MM.1S (cell line): ENCODE measurements at regions not wholly inside any gene's neighbourhood (a gene's known extent, or its start where the extent isn't known, plus 50 kb on each side); places are given as distances from the start of the nearest gene placed in this dataset.
"Not testable (repeated sequence)": the region's sequence is repeated elsewhere in the genome, so short reads cannot be mapped to it uniquely, and the experiment has no call there.

ENCODE experiments used
- DNase-seq: peaks from one replicate; pipeline ENCODE4 v3.0.0-alpha.2; 2015
- H2AFZ ChIP-seq: fragments of 300-600 bp; sonication (generic); 2 replicates; pipeline ENCODE4 v1.6.0; 2016; ENCODE audit warnings: antibody characterized with exemption, low read length
- H3F3A ChIP-seq: fragments of 300-600 bp; sonication (generic); 2 replicates; pipeline ENCODE4 v1.6.1; 2016; ENCODE audit warnings: mild to moderate bottlenecking, antibody characterized with exemption, low read length, moderate library complexity, mixed read lengths; ENCODE audit not compliant: insufficient read depth
- H3K27ac ChIP-seq: fragments of 300-600 bp; sonication (generic); 2 replicates; pipeline ENCODE4 v1.5.1; 2016; ENCODE audit warnings: mild to moderate bottlenecking, low read length
- H3K27me3 ChIP-seq: fragments of 300-600 bp; sonication (generic); replicated peaks from 2 replicates; pipeline ENCODE4 v1.6.0; 2016; ENCODE audit warnings: low read length; ENCODE audit not compliant: insufficient read depth
- H3K36me3 ChIP-seq: fragments of 300-600 bp; sonication (generic); replicated peaks from 2 replicates; pipeline ENCODE4 v1.6.1; 2016; ENCODE audit warnings: mild to moderate bottlenecking, low read length, mixed read lengths; ENCODE audit not compliant: insufficient read depth
- H3K4me1 ChIP-seq: fragments of 300-600 bp; sonication (generic); 2 replicates; pipeline ENCODE4 v1.6.1; 2016; ENCODE audit warnings: low read length, mixed read lengths
- H3K4me2 ChIP-seq: fragments of 300-600 bp; sonication (generic); 2 replicates; pipeline ENCODE4 v1.6.0; 2016; ENCODE audit warnings: low read depth, low read length
- H3K4me3 ChIP-seq: fragments of 300-600 bp; sonication (generic); 2 replicates; pipeline ENCODE4 v1.5.1; 2016; ENCODE audit warnings: low read length, mixed read lengths
- H3K79me2 ChIP-seq: fragments of 300-600 bp; sonication (generic); 2 replicates; pipeline ENCODE4 v1.6.1; 2016; ENCODE audit warnings: mixed run types, low read length, mixed read lengths
- H3K9ac ChIP-seq: fragments of 300-600 bp; sonication (generic); 2 replicates; pipeline ENCODE4 v1.6.1; 2016; ENCODE audit warnings: low read length, mixed read lengths
- H3K9me2 ChIP-seq: fragments of 300-600 bp; sonication (generic); replicated peaks from 2 replicates; pipeline ENCODE4 v1.6.1; 2016; ENCODE audit warnings: mild to moderate bottlenecking, low read length, mixed read lengths; ENCODE audit not compliant: insufficient read depth
- H3K9me3 ChIP-seq: fragments of 300-600 bp; sonication (generic); replicated peaks from 2 replicates; pipeline ENCODE4 v1.6.1; 2016; ENCODE audit warnings: mild to moderate bottlenecking, low read length, mixed read lengths; ENCODE audit not compliant: insufficient read depth
- H4K20me1 ChIP-seq: fragments of 300-600 bp; sonication (generic); 2 replicates; pipeline ENCODE4 v1.6.1; 2016; ENCODE audit warnings: mild to moderate bottlenecking, low read length, moderate library complexity, mixed read lengths; ENCODE audit not compliant: insufficient read depth
- EZH2 ChIP-seq: fragments of 300-600 bp; sonication (generic); optimal IDR thresholded peaks from 2 replicates; pipeline ENCODE3; 2017; ENCODE audit warnings: low read depth, mild to moderate bottlenecking, antibody characterized with exemption, low read length, mixed read lengths
- EZH2phosphoT487 ChIP-seq: fragments of 300-600 bp; sonication (generic); IDR thresholded peaks from 2 replicates; pipeline ENCODE4 v1.6.1; 2018; ENCODE audit warnings: antibody characterized with exemption, low read length
- TF ChIP-seq, protein P1 (sequence below): fragments of 300-600 bp; sonication (generic); IDR thresholded peaks from 2 replicates; pipeline ENCODE4 v1.5.1; 2016; ENCODE audit warnings: antibody characterized with exemption, low read length, mixed read lengths

DNA sequence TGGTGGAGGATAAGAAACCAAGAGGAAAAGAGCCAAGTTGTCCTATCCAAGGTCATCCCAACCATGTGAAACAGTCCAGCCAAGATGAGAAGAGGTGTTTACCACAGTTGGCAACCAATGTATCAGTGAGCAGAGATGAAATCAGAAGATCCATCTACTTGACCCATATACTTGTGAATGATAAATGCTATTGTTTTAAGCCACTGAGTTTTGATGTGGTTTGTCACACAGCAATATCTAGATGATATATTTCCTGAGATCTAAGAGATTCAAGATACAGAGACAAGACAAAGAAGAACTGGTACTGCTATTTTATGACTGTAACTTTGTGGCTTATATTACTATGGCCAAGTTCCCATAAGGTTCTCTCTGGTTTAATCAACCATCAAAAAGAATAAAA is 721.2 kb downstream of the MAFB start:
- H3K9me2 ChIP-seq: no peaks in the 10 kb centered on the region
- no peaks in the 10 kb centered on the region for H4K20me1 ChIP-seq
- no peaks in the 10 kb centered on the region for H3K79me2 ChIP-seq
- TF ChIP-seq, protein P1, sequence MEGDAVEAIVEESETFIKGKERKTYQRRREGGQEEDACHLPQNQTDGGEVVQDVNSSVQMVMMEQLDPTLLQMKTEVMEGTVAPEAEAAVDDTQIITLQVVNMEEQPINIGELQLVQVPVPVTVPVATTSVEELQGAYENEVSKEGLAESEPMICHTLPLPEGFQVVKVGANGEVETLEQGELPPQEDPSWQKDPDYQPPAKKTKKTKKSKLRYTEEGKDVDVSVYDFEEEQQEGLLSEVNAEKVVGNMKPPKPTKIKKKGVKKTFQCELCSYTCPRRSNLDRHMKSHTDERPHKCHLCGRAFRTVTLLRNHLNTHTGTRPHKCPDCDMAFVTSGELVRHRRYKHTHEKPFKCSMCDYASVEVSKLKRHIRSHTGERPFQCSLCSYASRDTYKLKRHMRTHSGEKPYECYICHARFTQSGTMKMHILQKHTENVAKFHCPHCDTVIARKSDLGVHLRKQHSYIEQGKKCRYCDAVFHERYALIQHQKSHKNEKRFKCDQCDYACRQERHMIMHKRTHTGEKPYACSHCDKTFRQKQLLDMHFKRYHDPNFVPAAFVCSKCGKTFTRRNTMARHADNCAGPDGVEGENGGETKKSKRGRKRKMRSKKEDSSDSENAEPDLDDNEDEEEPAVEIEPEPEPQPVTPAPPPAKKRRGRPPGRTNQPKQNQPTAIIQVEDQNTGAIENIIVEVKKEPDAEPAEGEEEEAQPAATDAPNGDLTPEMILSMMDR: no peak
- no peak for TF ChIP-seq EZH2
- no peak for TF ChIP-seq EZH2phosphoT487
- no peaks in the 10 kb centered on the region for H3K36me3 ChIP-seq
- H3K9me3 ChIP-seq: no peaks in the 10 kb centered on the region
- no peak overlapping the region for H3K4me3 ChIP-seq
- H3K4me1 ChIP-seq: no peaks in the 10 kb centered on the region
- no peak overlapping the region for H3K4me2 ChIP-seq
- no peak overlapping the region for H3K27ac ChIP-seq
- no peak overlapping the region for H2AFZ ChIP-seq
- H3F3A ChIP-seq: no peaks in the 10 kb centered on the region
- no peak overlapping the region for H3K9ac ChIP-seq
- H3K27me3 ChIP-seq: no peaks in the 10 kb centered on the region
- DNase-seq: no peak

GRCh38 chr20:39961637-39962244 is 727.3 kb downstream of the MAFB start:
- no peak overlapping the region for H3K27ac ChIP-seq
- no peaks in the 10 kb centered on the region for H3K36me3 ChIP-seq
- H4K20me1 ChIP-seq: no peaks in the 10 kb centered on the region
- no peaks in the 10 kb centered on the region for H3K9me3 ChIP-seq
- no peaks in the 10 kb centered on the region for H3F3A ChIP-seq
- no peaks in the 10 kb centered on the region for H3K79me2 ChIP-seq
- no peak for DNase-seq
- no peaks in the 10 kb centered on the region for H3K27me3 ChIP-seq
- no peaks in the 10 kb centered on the region for H3K4me1 ChIP-seq
- H2AFZ ChIP-seq: no peak overlapping the region
- no peak overlapping the region for H3K9ac ChIP-seq
- TF ChIP-seq, protein P1: no peak
- TF ChIP-seq EZH2 (no peak), EZH2phosphoT487 (no peak)
- H3K4me3 ChIP-seq: no peak overlapping the region
- no peaks in the 10 kb centered on the region for H3K9me2 ChIP-seq
- H3K4me2 ChIP-seq: no peak overlapping the region

DNA sequence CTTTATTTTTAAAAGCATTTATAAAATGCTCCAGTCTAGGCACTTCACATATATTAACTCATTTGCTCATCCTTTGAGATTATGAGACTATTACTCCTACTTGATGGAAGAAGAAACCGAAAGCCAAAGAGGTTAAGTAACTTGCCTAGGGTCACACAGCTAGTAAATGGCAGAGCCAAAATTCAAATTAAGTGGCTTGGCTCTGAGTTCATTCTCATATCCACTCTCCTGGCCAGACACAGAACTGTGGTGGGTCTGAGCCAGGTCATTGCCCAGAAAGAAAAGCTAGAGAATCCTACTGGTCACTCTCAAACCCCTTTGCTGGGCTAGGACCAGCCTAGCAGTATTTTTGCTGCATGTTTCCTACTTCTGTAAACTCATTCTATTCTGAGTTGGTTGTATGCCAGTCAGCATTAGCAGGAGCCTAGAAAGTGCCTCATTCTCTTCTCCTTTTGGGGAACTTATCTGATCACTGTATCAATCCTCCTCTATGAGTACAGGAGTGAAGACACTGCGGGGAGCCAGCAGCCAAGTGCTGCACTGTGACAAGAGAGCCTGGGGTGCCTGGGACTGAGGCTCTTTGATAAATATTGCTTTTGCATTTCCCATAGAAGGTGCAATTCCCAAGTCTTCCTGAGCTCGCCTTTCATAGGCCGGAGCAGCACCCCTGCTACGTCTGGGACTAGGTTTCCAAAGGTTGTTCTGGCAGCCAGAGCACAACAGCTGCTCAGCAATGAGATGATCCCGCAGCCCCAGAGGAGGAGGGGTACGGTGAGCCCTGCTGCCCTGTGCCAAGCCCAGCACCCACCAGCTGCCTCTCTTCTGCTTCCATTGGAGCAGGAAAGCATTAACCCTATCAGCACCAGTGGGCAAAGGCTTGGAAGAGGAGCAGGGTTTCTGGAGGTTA is 728.3 kb downstream of the MAFB start:
- Histone ChIP-seq H3K79me2 (no peaks in the 10 kb centered on the region), H3K36me3 (no peaks in the 10 kb centered on the region), H3K9ac (no peak overlapping the region), H3F3A (no peaks in the 10 kb centered on the region), H2AFZ (no peak overlapping the region), H4K20me1 (no peaks in the 10 kb centered on the region), H3K27me3 (no peaks in the 10 kb centered on the region), H3K4me3 (no peak overlapping the region), H3K9me2 (no peaks in the 10 kb centered on the region), H3K9me3 (no peaks in the 10 kb centered on the region), H3K27ac (no peak overlapping the region), H3K4me1 (no peaks in the 10 kb centered on the region), H3K4me2 (no peak overlapping the region)
- TF ChIP-seq, protein P1: no peak
- TF ChIP-seq EZH2phosphoT487 (no peak), EZH2 (no peak)
- peak; percentile 14 for DNase-seq

DNA sequence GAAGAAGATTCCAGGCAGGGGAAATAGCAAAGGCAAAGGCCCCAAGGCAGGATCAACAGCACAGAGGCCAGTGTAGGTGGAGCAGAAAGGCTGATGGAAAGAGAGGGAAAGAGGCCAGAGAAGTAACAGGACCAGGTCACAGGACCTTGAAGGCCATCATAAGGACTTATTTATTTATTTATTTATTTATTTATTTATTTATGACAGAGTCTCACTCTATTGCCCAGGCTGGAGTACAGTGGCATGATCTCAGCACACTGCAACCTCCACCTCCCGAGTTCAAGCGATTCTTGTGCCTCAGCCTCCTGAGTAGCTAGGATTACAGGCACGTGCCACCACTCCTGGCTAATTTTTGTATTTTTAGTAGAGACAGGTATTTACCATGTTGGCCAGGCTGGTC is 731.1 kb downstream of the MAFB start:
- H3K27ac ChIP-seq, H3K9ac ChIP-seq, H3K36me3 ChIP-seq, H3K4me2 ChIP-seq, H3K27me3 ChIP-seq, H3F3A ChIP-seq, H3K79me2 ChIP-seq, H4K20me1 ChIP-seq, H2AFZ ChIP-seq, H3K9me3 ChIP-seq, H3K4me1 ChIP-seq, H3K9me2 ChIP-seq, H3K4me3 ChIP-seq, DNase-seq: not testable (repeated sequence)
